H1 (cell line): ENCODE measurements at regions not wholly inside any gene's neighbourhood (a gene's known extent, or its start where the extent isn't known, plus 50 kb on each side); places are given as distances from the start of the nearest gene placed in this dataset.

ENCODE experiments used
- CTCF ChIP-seq, 3 experiments: IDR thresholded peaks; 1 replicate in 2 of 3; 2 replicates in 1 of 3; pipeline versions ENCODE4 v1.5.1 to v1.6.1; 2011; ENCODE audit warnings: low read length in 3 of 3, mild to moderate bottlenecking in 3 of 3, inconsistent platforms in 2 of 3, low read depth in 1 of 3, moderate library complexity in 1 of 3; ENCODE audit not compliant: insufficient read depth in 1 of 3; ENCODE audit errors: control extremely low read depth in 1 of 3
- JUN ChIP-seq: IDR thresholded peaks from 2 replicates; pipeline ENCODE4 v1.6.1; 2011; ENCODE audit warnings: low read depth, mild to moderate bottlenecking, improper control_type of control experiment, low read length

- no peak for TF ChIP-seq CTCF (IDR thresholded peaks at IDR 0.05; ENCODE audit: control extremely low read depth in 1 of 3, insufficient read depth in 1 of 3, low read depth in 1 of 3, low read length in 3 of 3)
- TF ChIP-seq JUN, result no peak
These were observed 131.0 kb upstream of the CBLB start for GRCh38 chr3:105999856-106000255.
